ENCODE measurements at regions not wholly inside any gene's neighbourhood (a gene's known extent, or its start where the extent isn't known, plus 50 kb on each side); places are given as distances from the start of the nearest gene placed in this dataset.

DNA sequence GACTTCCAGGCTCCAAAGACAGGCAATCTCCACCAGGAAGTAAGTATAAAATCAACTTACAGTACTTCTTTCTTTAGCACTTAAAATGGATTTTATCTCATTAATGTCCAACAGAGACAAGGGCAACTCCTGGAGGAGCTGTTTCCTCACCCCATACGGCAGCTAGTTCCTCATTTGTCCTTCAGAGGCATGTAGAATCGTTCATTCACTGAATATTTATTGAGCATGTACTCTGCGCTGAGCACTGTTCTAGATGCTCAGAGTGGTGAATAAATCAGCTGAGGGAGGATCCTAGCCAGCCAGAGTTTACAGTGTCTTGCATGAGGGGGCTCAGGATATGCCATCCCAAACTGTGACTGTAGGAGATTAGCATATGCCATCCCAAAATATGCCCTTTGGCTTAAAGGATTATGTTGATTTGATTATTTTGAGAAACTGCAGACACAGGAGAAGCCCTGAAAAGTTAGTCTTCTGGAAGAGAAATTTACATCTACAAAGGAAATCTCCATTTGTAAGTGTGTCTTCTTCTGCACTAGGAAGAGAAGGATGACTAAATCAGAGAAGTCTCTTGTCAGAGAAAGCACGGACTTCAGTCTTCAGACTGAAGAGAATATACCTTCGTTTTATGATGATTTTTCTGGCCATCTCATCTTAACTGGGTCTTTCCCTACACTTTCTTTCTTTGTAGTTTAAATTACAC lies 66.9 kb downstream of the BAMBI start:
- no peak for DNase-seq (ENCODE audit: low read depth)
- H3K4me3 ChIP-seq (ENCODE audit: low read depth, low read length), result no peak overlapping the region
- TF ChIP-seq, protein P1, sequence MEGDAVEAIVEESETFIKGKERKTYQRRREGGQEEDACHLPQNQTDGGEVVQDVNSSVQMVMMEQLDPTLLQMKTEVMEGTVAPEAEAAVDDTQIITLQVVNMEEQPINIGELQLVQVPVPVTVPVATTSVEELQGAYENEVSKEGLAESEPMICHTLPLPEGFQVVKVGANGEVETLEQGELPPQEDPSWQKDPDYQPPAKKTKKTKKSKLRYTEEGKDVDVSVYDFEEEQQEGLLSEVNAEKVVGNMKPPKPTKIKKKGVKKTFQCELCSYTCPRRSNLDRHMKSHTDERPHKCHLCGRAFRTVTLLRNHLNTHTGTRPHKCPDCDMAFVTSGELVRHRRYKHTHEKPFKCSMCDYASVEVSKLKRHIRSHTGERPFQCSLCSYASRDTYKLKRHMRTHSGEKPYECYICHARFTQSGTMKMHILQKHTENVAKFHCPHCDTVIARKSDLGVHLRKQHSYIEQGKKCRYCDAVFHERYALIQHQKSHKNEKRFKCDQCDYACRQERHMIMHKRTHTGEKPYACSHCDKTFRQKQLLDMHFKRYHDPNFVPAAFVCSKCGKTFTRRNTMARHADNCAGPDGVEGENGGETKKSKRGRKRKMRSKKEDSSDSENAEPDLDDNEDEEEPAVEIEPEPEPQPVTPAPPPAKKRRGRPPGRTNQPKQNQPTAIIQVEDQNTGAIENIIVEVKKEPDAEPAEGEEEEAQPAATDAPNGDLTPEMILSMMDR (IDR thresholded peaks at IDR 0.05; ENCODE audit: low read depth, low read length, missing control alignments), result no peak

DNA sequence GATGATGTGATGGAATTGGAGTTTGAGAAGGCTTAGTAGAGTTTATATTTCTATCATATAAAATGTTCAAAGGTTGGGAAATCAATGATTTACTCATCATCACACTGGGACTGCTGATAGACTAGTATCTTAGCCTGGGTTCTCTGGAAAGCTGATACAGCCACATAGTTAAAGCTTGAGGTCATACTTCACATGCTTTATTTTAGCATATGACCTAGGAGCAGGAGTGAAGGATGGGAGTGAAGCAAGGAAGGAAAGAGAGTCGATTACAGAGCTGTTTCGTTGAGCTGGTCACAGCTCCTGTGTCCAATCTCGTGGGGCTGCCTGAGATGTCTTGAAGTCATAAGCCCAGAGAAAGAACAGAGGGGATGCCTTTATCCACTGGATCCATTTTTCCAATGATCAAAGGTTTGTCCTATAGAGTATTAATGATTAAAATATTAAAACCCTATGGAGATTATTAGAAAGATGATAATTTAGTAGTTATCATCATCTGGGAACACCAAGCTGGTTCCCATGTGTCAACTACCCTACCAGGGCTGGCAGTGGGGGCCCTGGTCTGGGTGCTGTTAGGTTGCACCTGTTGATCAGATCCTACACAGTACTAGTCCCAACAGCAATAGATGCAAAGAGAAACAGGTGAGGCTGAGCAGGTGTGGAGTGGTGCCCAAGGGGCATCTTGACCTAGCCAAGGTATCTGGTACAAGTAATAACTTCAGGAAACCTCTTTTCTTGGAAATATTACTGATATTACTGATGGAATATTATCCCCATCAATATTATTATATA lies 77.8 kb downstream of the BAMBI start:
- TF ChIP-seq, protein P1 (IDR thresholded peaks at IDR 0.05; ENCODE audit: low read depth, low read length, missing control alignments), result no peak
- DNase-seq (ENCODE audit: low read depth), result no peak
- no peak overlapping the region for H3K4me3 ChIP-seq (ENCODE audit: low read depth, low read length)

DNA sequence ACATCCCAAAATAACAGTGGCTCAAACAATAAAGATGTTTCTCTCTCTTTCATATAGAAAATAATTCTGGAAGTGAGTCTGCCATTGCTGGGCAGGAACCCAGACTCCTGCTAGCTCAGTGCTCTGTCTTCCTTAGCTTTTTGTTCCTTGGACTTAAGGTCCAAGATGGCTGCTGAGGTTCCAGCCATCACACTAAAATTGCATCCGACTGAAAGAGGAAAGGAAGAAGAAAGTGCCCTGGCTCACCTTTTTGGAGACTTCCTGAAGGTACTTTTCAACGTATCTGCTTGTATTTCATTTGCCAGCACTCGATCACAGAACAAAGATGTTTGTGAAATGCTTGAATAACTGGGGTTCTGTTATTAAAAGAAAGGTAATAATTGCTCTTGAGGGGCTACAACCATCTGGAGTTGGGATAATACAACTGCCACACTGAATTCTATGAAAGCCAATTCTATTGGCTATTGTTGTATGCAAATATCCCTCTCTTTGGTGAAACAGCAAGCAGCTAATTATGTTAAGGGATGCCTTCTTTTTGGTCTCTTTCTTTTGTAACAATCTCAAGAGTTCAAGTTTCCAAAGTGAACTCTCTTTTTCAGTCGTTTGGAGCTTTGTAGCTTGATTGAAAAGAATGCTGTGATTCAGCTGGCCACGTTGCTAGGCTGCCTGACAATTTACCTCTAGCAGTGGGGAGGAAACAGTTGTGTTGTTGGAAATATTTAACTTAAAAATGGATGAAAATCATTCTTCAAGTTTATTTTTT lies 83.9 kb downstream of the BAMBI start:
- TF ChIP-seq, protein P1 (IDR thresholded peaks at IDR 0.05; ENCODE audit: low read depth, low read length, missing control alignments), result no peak
- DNase-seq (ENCODE audit: low read depth), result no peak
- H3K4me3 ChIP-seq (ENCODE audit: low read depth, low read length), result no peak overlapping the region

DNA sequence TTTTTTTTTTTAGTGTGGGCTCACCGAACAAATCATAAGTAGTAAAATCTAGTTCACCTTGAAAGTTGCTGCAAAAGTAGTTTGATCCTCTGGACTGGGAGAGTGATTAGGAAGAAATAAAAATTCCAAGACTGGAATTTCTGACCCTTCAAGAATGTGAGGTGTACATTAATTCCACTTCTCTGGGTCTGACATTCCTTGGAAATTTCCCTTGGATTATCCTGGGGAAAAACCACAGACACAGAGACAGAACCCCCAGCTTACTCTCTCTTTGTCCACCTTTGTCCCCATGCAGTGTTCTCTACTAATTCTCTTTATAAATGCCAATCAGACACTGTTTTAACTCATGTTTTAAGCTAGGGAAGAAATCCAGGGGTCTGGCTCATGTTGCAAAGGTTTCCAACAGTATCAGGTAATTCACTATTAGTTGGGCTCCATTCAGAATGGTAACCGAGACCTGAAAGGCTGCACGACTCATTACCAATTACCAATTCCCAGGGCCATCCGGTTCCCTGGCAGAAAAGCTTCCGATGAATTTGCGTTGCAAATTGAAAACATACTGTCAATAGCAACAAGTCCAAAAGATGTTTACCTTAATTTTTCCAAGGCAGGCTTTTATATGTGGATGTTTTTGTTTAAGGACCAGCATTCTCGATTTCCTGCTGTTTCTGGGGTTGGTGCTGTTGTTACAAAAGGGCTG lies 86.3 kb downstream of the BAMBI start:
- TF ChIP-seq, protein P1 (IDR thresholded peaks at IDR 0.05; ENCODE audit: low read depth, low read length, missing control alignments), result no peak

DNA sequence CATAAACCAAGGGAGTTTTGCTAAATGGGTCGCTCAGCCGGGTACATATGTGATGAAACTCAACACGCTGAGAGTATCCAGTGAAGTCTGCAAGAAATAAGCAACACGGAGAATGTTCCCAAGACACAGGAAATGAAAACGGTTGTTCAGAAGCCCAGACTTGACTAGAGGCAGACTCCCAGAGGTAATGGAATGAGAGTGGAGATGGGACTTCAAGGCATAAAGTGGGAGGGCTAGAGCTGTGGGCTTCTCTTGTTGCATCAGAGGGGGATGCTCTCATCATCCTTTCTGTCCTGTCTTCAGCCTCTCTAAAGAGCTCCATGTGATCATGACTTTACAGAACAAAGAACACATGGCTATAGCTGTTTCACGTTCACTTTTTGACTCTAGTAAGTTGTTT lies 88.3 kb downstream of the BAMBI start:
- no peak overlapping the region for H3K4me3 ChIP-seq (ENCODE audit: low read depth, low read length)
- no peak for DNase-seq (ENCODE audit: low read depth)
- TF ChIP-seq, protein P1 (IDR thresholded peaks at IDR 0.05; ENCODE audit: low read depth, low read length, missing control alignments), result no peak

More for the DNA sequence above, 86.3 kb downstream of the BAMBI start:
- DNase-seq (ENCODE audit: low read depth), result no peak
- no peak overlapping the region for H3K4me3 ChIP-seq (ENCODE audit: low read depth, low read length)

DNA sequence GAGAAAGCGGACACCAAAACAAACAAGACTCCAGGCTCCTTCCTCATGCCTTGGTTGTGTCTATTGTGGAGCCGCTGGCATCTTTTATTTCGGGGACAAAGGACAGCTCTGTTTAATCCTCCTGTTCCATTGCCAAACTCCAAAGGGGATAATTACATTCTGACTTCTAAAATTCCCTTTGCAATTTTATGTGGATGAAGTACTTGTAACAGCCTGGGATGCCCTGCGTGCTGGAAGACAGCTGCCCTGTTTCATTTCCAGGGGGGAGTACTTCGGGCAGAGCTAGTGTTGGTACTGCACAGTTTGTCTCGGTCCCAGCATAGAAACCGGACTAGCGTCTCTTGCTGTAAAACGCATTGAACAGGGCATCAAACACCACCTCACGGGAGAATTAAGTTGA lies 90.9 kb downstream of the BAMBI start:
- TF ChIP-seq, protein P1 (IDR thresholded peaks at IDR 0.05; ENCODE audit: low read depth, low read length, missing control alignments), result no peak
- H3K4me3 ChIP-seq (ENCODE audit: low read depth, low read length), result no peak overlapping the region
- DNase-seq (ENCODE audit: low read depth), result no peak
